ENCODE measurements at regions not wholly inside any gene's neighbourhood (a gene's known extent, or its start where the extent isn't known, plus 50 kb on each side); places are given as distances from the start of the nearest gene placed in this dataset.
"Not testable (repeated sequence)": the region's sequence is repeated elsewhere in the genome, so short reads cannot be mapped to it uniquely, and the experiment has no call there.

DNA sequence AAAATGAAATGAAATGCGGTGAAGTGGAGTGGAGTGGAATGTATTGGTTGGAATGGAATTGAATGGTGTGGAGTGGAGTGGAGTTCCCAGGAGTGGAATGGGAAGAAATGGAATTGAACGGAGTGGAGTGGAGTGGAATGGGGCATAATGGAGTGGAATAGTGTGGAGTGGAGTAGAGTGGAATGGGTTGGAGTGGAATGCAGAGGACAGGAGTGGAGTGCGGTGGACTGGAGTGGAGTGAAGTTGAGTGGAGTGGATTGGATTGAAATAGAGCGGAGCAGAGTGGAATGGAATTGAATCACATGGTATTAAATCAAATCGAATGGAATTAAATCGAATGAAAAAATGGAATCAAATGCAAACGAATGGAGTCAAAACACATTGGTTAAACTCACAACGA lies 1042.3 kb downstream of the CDY1 start:
- H3K27me3 ChIP-seq (replicated peaks in 1 of 4; ENCODE audit: control insufficient read depth in 3 of 4, extremely low read depth in 1 of 4, insufficient read depth in 3 of 4, low read length in 3 of 4); H3K36me3 ChIP-seq (ENCODE audit: control insufficient read depth in 2 of 4, insufficient read depth in 4 of 4, low read length in 3 of 4); H2AK5ac ChIP-seq (ENCODE audit: low read depth, low read length); H2BK20ac ChIP-seq (ENCODE audit: low read length); H3K9ac ChIP-seq (replicated peaks in 1 of 4; ENCODE audit: extremely low read depth in 1 of 4, low read depth in 3 of 4, low read length in 3 of 4); H4K91ac ChIP-seq (replicated peaks; ENCODE audit: insufficient read length, low read length); H3K27ac ChIP-seq (ENCODE audit: low read depth, low read length); H3K14ac ChIP-seq (ENCODE audit: insufficient read length); H3K4ac ChIP-seq (replicated peaks; ENCODE audit: insufficient read length, low read depth, low read length); H2BK5ac ChIP-seq (ENCODE audit: low read depth, low read length); H3K79me1 ChIP-seq (ENCODE audit: low read depth, low read length); H4K5ac ChIP-seq (ENCODE audit: insufficient read length, low read depth, low read length); H3K4me2 ChIP-seq (ENCODE audit: insufficient read depth in 1 of 2, low read depth in 2 of 2, low read length in 2 of 2); FAIRE-seq; H4K20me1 ChIP-seq (replicated peaks in 1 of 2; ENCODE audit: control insufficient read depth in 1 of 2, insufficient read depth in 2 of 2, low read length in 2 of 2); DNase-seq (ENCODE audit: low read depth in 1 of 2, low spot score in 2 of 2); H3K56ac ChIP-seq (replicated peaks; ENCODE audit: insufficient read length, low read depth, low read length); H3K4me3 ChIP-seq (ENCODE audit: extremely low read depth in 1 of 4, insufficient read depth in 2 of 4, low read depth in 3 of 4, low read length in 4 of 4); H3K18ac ChIP-seq (ENCODE audit: extremely low read depth, low read length); POLR2A ChIA-PET (ENCODE audit: partially characterized antibody); H2BK120ac ChIP-seq (replicated peaks; ENCODE audit: low read depth, low read length); H3K23ac ChIP-seq (ENCODE audit: insufficient read length); CTCF ChIA-PET (ENCODE audit: partially characterized antibody); H3K23me2 ChIP-seq (ENCODE audit: low read depth, low read length); H2AFZ ChIP-seq (ENCODE audit: low read length); H3K4me1 ChIP-seq (replicated peaks in 1 of 4; ENCODE audit: control insufficient read depth in 3 of 4, insufficient read depth in 4 of 4, low read length in 3 of 4); H3K79me2 ChIP-seq (ENCODE audit: control insufficient read depth in 1 of 2, insufficient read depth in 2 of 2, low read length in 2 of 2); H2BK12ac ChIP-seq (ENCODE audit: low read depth, low read length); H4K8ac ChIP-seq (ENCODE audit: extremely low read depth, insufficient read depth, low read length); H2BK15ac ChIP-seq (ENCODE audit: low read length): not testable (repeated sequence)
- WGBS, 2 experiments (ENCODE audit: extremely low coverage in 1 of 2, insufficient coverage in 1 of 2, insufficient read length in 1 of 2, insufficient replicate concordance in 2 of 2, low coverage in 1 of 2, low lambda C conversion rate in 2 of 2, missing lambda C conversion rate in 1 of 2): 77% methylated on average over 8 of the region's 8 CpGs; no CpG with 5 or more reads in 1 of the 2 experiments
- H3K9me3 ChIP-seq (ENCODE audit: insufficient read depth in 2 of 2, low read depth in 1 of 2, low read length in 1 of 2): peaks cover 4 to 19% of the 10 kb centered on the region in 2 experiments

DNA sequence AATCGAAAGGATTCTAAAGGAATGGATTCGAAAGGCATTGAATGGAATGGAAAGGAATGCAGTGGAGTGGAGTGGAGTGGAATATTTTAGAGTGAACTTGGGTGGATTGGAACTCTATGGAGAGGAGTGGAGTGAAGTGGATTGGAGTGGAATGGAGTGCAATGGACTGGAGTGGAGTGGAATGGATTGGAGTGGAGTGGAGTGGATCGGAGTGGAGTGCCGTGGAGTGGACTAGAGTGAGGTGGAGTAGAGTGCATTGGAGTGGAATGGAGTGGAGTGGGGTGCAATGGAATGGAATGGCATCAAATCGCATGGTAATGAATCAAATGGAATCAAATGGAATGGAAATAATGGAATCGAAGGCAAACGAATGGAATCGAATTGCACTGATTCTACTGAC lies 1044.8 kb downstream of the CDY1 start:
- H4K91ac ChIP-seq (replicated peaks; ENCODE audit: insufficient read length, low read length); H3K79me2 ChIP-seq (ENCODE audit: control insufficient read depth in 1 of 2, insufficient read depth in 2 of 2, low read length in 2 of 2); DNase-seq (ENCODE audit: low read depth in 1 of 2, low spot score in 2 of 2); H3K27ac ChIP-seq (ENCODE audit: low read depth, low read length); FAIRE-seq; H3K9ac ChIP-seq (replicated peaks in 1 of 4; ENCODE audit: extremely low read depth in 1 of 4, low read depth in 3 of 4, low read length in 3 of 4); H2BK120ac ChIP-seq (replicated peaks; ENCODE audit: low read depth, low read length); H3K36me3 ChIP-seq (ENCODE audit: control insufficient read depth in 2 of 4, insufficient read depth in 4 of 4, low read length in 3 of 4); H2BK5ac ChIP-seq (ENCODE audit: low read depth, low read length); H3K14ac ChIP-seq (ENCODE audit: insufficient read length); H2BK20ac ChIP-seq (ENCODE audit: low read length); H2BK12ac ChIP-seq (ENCODE audit: low read depth, low read length); H3K4me2 ChIP-seq (ENCODE audit: insufficient read depth in 1 of 2, low read depth in 2 of 2, low read length in 2 of 2); H4K5ac ChIP-seq (ENCODE audit: insufficient read length, low read depth, low read length); H2AK5ac ChIP-seq (ENCODE audit: low read depth, low read length); H3K4ac ChIP-seq (replicated peaks; ENCODE audit: insufficient read length, low read depth, low read length); H3K79me1 ChIP-seq (ENCODE audit: low read depth, low read length); H3K18ac ChIP-seq (ENCODE audit: extremely low read depth, low read length); POLR2A ChIA-PET (ENCODE audit: partially characterized antibody); H2AFZ ChIP-seq (ENCODE audit: low read length); H3K56ac ChIP-seq (replicated peaks; ENCODE audit: insufficient read length, low read depth, low read length); H4K8ac ChIP-seq (ENCODE audit: extremely low read depth, insufficient read depth, low read length); H4K20me1 ChIP-seq (replicated peaks in 1 of 2; ENCODE audit: control insufficient read depth in 1 of 2, insufficient read depth in 2 of 2, low read length in 2 of 2); H3K23ac ChIP-seq (ENCODE audit: insufficient read length); H3K4me3 ChIP-seq (ENCODE audit: extremely low read depth in 1 of 4, insufficient read depth in 2 of 4, low read depth in 3 of 4, low read length in 4 of 4); H3K27me3 ChIP-seq (replicated peaks in 1 of 4; ENCODE audit: control insufficient read depth in 3 of 4, extremely low read depth in 1 of 4, insufficient read depth in 3 of 4, low read length in 3 of 4); H3K4me1 ChIP-seq (replicated peaks in 1 of 4; ENCODE audit: control insufficient read depth in 3 of 4, insufficient read depth in 4 of 4, low read length in 3 of 4); H2BK15ac ChIP-seq (ENCODE audit: low read length); CTCF ChIA-PET (ENCODE audit: partially characterized antibody): not testable (repeated sequence)
- Histone ChIP-seq H3K9me3 (ENCODE audit: insufficient read depth in 2 of 2, low read depth in 1 of 2, low read length in 1 of 2) (peaks cover 18 to 35% of the 10 kb centered on the region in 2 experiments), H3K23me2 (ENCODE audit: low read depth, low read length) (peaks cover 26% of the 10 kb centered on the region)
- 87% methylated on average over 8 of the region's 8 CpGs; no CpG with 5 or more reads in 1 of the 2 experiments for WGBS, 2 experiments (ENCODE audit: extremely low coverage in 1 of 2, insufficient coverage in 1 of 2, insufficient read length in 1 of 2, insufficient replicate concordance in 2 of 2, low coverage in 1 of 2, low lambda C conversion rate in 2 of 2, missing lambda C conversion rate in 1 of 2)

Data from H1 (cell line).